HepG2 (cell line): ENCODE measurements at regions not wholly inside any gene's neighbourhood (a gene's known extent, or its start where the extent isn't known, plus 50 kb on each side); places are given as distances from the start of the nearest gene placed in this dataset.

Source experiments
- ELF4 ChIP-seq: sonication (generic); formaldehyde crosslinking; IDR thresholded peaks from 2 replicates; pipeline ENCODE4 v1.5.0; 2020; ENCODE audit warnings: missing genetic modification reagents, mild to moderate bottlenecking, moderate library complexity, borderline replicate concordance
- NCOA1 ChIP-seq: sonication (generic); formaldehyde crosslinking; IDR thresholded peaks from 2 replicates; pipeline ENCODE4 v1.9.0; 2021; ENCODE audit warnings: missing genetic modification reagents
- ZNF605 ChIP-seq: sonication (generic); formaldehyde crosslinking; IDR thresholded peaks from 2 replicates; pipeline ENCODE4 v1.8.0; 2022; ENCODE audit warnings: mild to moderate bottlenecking, missing genetic modification reagents
- TF ChIP-seq, protein P1 (sequence below): sonication (generic); formaldehyde crosslinking; conservative IDR thresholded peaks from 2 replicates; pipeline ENCODE4 v1.8.0; 2022; ENCODE audit warnings: mild to moderate bottlenecking, moderate library complexity, missing genetic modification reagents

DNA sequence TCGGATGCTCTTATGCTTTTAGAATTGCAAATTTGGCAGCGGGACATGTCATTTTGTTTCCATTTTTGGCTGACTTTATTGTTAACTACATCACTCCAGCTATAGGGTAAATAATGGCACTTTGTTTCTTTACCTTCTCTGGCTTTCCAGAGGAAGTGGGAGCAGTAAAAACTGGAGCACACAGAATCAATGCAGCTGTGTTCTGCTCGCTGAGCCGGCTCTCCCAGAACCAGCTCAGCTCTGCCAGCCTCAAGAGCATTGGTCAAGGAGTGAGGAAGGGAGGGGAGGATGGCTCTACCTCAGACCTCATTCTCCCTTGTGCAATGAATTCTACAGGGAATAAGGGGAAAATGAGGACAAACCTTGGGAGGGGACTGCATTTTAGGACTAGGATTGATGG is 50.5 kb upstream of the SPATA13 start (continued):
- TF ChIP-seq, protein P1, sequence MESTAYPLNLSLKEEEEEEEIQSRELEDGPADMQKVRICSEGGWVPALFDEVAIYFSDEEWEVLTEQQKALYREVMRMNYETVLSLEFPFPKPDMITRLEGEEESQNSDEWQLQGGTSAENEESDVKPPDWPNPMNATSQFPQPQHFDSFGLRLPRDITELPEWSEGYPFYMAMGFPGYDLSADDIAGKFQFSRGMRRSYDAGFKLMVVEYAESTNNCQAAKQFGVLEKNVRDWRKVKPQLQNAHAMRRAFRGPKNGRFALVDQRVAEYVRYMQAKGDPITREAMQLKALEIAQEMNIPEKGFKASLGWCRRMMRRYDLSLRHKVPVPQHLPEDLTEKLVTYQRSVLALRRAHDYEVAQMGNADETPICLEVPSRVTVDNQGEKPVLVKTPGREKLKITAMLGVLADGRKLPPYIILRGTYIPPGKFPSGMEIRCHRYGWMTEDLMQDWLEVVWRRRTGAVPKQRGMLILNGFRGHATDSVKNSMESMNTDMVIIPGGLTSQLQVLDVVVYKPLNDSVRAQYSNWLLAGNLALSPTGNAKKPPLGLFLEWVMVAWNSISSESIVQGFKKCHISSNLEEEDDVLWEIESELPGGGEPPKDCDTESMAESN: no peak
- no peak for TF ChIP-seq ZNF605
- TF ChIP-seq NCOA1 (CRISPR knock-in tag): no peak
- TF ChIP-seq ELF4 (CRISPR knock-in tag): no peak
